Suprapubic skin (tissue), 3 donors: ENCODE measurements at regions not wholly inside any gene's neighbourhood (a gene's known extent, or its start where the extent isn't known, plus 50 kb on each side); places are given as distances from the start of the nearest gene placed in this dataset.
"Not testable (repeated sequence)": the region's sequence is repeated elsewhere in the genome, so short reads cannot be mapped to it uniquely, and the experiment has no call there.

Source experiments
- CTCF ChIP-seq, 2 donors: fragments of 200-600 bp in 1 of 2; fragments of 450-650 bp in 1 of 2; sonication (generic) in 1 of 2; IDR thresholded peaks; one replicate each; pipeline ENCODE4 v1.5.1; 2016 to 2019; ENCODE audit warnings: antibody characterized with exemption in 2 of 2, mild to moderate bottlenecking in 1 of 2, moderate library complexity in 1 of 2
- EP300 ChIP-seq: sonication (generic); formaldehyde crosslinking; IDR thresholded peaks from one replicate; pipeline ENCODE4 v1.6.1; 2017; ENCODE audit warnings: antibody characterized with exemption
- POLR2A ChIP-seq, 2 donors: fragments of 450-650 bp; IDR thresholded peaks; one replicate each; pipeline ENCODE4 v1.6.1; 2017; ENCODE audit warnings: antibody characterized with exemption in 2 of 2, mild to moderate bottlenecking in 2 of 2, moderate library complexity in 2 of 2

DNA sequence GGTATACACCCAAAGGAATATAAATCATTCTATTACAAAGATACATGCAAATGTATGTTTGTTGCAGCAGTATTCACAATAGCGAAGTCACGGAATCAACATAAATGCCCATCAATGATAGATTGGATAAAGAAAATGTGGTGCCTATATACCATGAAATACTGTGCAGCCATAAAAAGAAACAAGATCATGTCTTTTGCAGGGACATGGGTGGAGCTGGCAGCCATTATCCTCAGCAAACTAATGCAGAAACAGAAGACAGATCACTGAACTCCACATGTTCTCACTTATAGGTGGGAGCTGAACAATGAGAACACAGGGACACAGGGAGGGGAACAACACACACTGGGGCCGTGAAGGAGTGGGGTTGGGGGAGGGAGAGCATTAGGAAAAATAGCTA lies 315.2 kb downstream of the CPS1 start:
- not testable (repeated sequence) for TF ChIP-seq CTCF (IDR thresholded peaks at IDR 0.05); EP300; POLR2A (IDR thresholded peaks at IDR 0.05)
